ENCODE measurements at regions not wholly inside any gene's neighbourhood (a gene's known extent, or its start where the extent isn't known, plus 50 kb on each side); places are given as distances from the start of the nearest gene placed in this dataset.

DNA sequence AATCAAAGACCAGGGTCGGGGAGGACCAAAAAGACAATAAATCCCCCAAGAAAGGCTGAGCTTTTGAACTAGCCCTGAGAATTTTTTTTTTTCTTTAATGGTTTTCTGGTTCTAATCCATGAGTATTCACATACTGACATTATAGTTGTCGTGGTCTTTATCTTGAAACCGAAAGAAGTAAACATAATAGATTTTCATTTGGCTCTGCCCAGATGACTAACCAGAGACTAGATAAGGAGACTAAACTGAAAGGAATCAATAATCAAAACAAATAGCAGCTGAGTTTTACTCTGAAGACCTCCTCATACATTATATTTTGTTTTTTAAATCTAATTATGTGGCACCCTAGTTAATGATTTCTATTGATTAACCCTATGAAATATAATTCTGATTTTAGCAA, 381.4 kb downstream of the CNTN3 start:
- Histone ChIP-seq H2BK15ac (ENCODE audit: low read depth, low read length) (no peak overlapping the region), H3K79me1 (ENCODE audit: insufficient read depth, low read depth, low read length, poor library complexity, severe bottlenecking) (no peaks in the 10 kb centered on the region), H3K27me3 (ENCODE audit: insufficient read depth, low read length) (no peaks in the 10 kb centered on the region), H4K91ac (ENCODE audit: insufficient read length, low read depth, low read length) (no peak overlapping the region), H3K18ac (ENCODE audit: insufficient read length, low read depth, low read length) (no peak overlapping the region), H3K23ac (ENCODE audit: insufficient read length, low read depth, low read length) (no peak overlapping the region), H2AK5ac (ENCODE audit: insufficient read length, low read length) (no peak overlapping the region), H2BK20ac (ENCODE audit: low read depth, low read length, poor library complexity, severe bottlenecking) (no peak overlapping the region), H2BK5ac (ENCODE audit: insufficient read length, low read length) (no peak overlapping the region), H3K56ac (ENCODE audit: insufficient read length, low read depth, low read length) (no peak overlapping the region), H2AFZ (ENCODE audit: low read length) (no peak overlapping the region), H3K9ac (ENCODE audit: extremely low read depth, insufficient read length, low read length) (no peak overlapping the region), H3K79me2 (ENCODE audit: insufficient read depth, low read length) (no peaks in the 10 kb centered on the region; the same call in 1 of the 2 replicates), H2BK12ac (ENCODE audit: insufficient read length, low read depth, low read length) (no peak overlapping the region), H3K23me2 (ENCODE audit: insufficient read length, low read depth, low read length, poor library complexity, severe bottlenecking) (no peaks in the 10 kb centered on the region), H4K20me1 (ENCODE audit: control insufficient read depth, insufficient read depth, insufficient read length) (no peaks in the 10 kb centered on the region), H3K4me2 (ENCODE audit: insufficient read depth, insufficient read length, low read length) (no peak overlapping the region), H3K14ac (ENCODE audit: insufficient read depth, low read length) (no peak overlapping the region), H3K4me1 (ENCODE audit: insufficient read depth, low read length) (no peaks in the 10 kb centered on the region), H3K4ac (ENCODE audit: low read depth, low read length) (no peak overlapping the region), H3T11ph (ENCODE audit: low read length) (no peak overlapping the region), H2BK120ac (ENCODE audit: low read depth, low read length, poor library complexity, severe bottlenecking) (no peak overlapping the region), H3K27ac (ENCODE audit: insufficient read length, low read depth, low read length) (no peak overlapping the region), H4K5ac (ENCODE audit: insufficient read length, low read depth, low read length) (no peak overlapping the region), H4K8ac (replicated peaks; ENCODE audit: insufficient read length, low read depth, low read length) (no peak overlapping the region), H3K9me3 (ENCODE audit: control insufficient read depth, low read depth, low read length) (no peaks in the 10 kb centered on the region)
- no CpG with 5 or more reads among the region's 3 CpGs for WGBS (ENCODE audit: extremely low coverage, insufficient read length, low lambda C conversion rate)
- no peaks in the 10 kb centered on the region; a peak in 2 of 7 replicates for H3K36me3 Mint-ChIP-seq (ENCODE audit: insufficient read depth in 1 of 3, low read depth in 3 of 3)
- no peaks in the 10 kb centered on the region for H3K27me3 Mint-ChIP-seq (ENCODE audit: low read depth)
- no peak overlapping the region for H3K27ac Mint-ChIP-seq
- no peak for DNase-seq
- TF ChIP-seq, protein P1, sequence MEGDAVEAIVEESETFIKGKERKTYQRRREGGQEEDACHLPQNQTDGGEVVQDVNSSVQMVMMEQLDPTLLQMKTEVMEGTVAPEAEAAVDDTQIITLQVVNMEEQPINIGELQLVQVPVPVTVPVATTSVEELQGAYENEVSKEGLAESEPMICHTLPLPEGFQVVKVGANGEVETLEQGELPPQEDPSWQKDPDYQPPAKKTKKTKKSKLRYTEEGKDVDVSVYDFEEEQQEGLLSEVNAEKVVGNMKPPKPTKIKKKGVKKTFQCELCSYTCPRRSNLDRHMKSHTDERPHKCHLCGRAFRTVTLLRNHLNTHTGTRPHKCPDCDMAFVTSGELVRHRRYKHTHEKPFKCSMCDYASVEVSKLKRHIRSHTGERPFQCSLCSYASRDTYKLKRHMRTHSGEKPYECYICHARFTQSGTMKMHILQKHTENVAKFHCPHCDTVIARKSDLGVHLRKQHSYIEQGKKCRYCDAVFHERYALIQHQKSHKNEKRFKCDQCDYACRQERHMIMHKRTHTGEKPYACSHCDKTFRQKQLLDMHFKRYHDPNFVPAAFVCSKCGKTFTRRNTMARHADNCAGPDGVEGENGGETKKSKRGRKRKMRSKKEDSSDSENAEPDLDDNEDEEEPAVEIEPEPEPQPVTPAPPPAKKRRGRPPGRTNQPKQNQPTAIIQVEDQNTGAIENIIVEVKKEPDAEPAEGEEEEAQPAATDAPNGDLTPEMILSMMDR (conservative IDR thresholded peaks at IDR 0.05) = no peak
- H3K4me3 Mint-ChIP-seq = no peak overlapping the region
- peaks cover 0 to 4% of the 10 kb centered on the region in 2 experiments; a peak in 2 of 5 replicates for H3K9me3 Mint-ChIP-seq
- H3K4me1 Mint-ChIP-seq = no peaks in the 10 kb centered on the region

Measured in H9 (cell line).